Parathyroid adenoma (tissue), 2 donors: ENCODE measurements at regions not wholly inside any gene's neighbourhood (a gene's known extent, or its start where the extent isn't known, plus 50 kb on each side); places are given as distances from the start of the nearest gene placed in this dataset.

ENCODE experiments used
- H2AFZ ChIP-seq: fragments of 300-600 bp; sonication (generic); one replicate; pipeline ENCODE4 v1.7.0; 2017; ENCODE audit warnings: antibody characterized with exemption, mild to moderate bottlenecking
- H3K27ac ChIP-seq: fragments of 300-600 bp; sonication (generic); one replicate; pipeline ENCODE4 v1.7.0; 2017
- H3K27me3 ChIP-seq: fragments of 300-600 bp; sonication (generic); one replicate; pipeline ENCODE4 v1.7.0; 2017; ENCODE audit warnings: low read length; ENCODE audit not compliant: control insufficient read depth, insufficient read depth
- H3K36me3 ChIP-seq: fragments of 300-600 bp; sonication (generic); one replicate; pipeline ENCODE4 v1.7.0; 2017; ENCODE audit warnings: low read length; ENCODE audit not compliant: control insufficient read depth, insufficient read depth
- H3K4me1 ChIP-seq: fragments of 300-600 bp; sonication (generic); one replicate; pipeline ENCODE4 v1.7.0; 2017; ENCODE audit warnings: control low read depth
- H3K4me2 ChIP-seq: fragments of 300-600 bp; sonication (generic); one replicate; pipeline ENCODE4 v1.7.0; 2017; ENCODE audit warnings: low read length
- H3K4me3 ChIP-seq: fragments of 300-600 bp; sonication (generic); one replicate; pipeline ENCODE4 v1.7.0; 2017; ENCODE audit warnings: low read depth, low read length
- H3K79me2 ChIP-seq: fragments of 300-600 bp; sonication (generic); one replicate; pipeline ENCODE4 v1.7.0; 2017; ENCODE audit warnings: control low read depth
- H3K9ac ChIP-seq: fragments of 300-600 bp; sonication (generic); one replicate; pipeline ENCODE4 v1.7.0; 2017; ENCODE audit warnings: mild to moderate bottlenecking
- H3K9me3 ChIP-seq: fragments of 300-600 bp; sonication (generic); one replicate; pipeline ENCODE4 v1.7.0; 2017; ENCODE audit warnings: low read length; ENCODE audit not compliant: control insufficient read depth
- CTCF ChIP-seq: fragments of 300-600 bp; sonication (generic); IDR thresholded peaks from one replicate; pipeline ENCODE4 v1.7.0; 2017; ENCODE audit warnings: antibody characterized with exemption, mild to moderate bottlenecking
- donor health status: primary hyperparathyroidism.

GRCh38 chrX:45907786-45908185 lies 637.4 kb downstream of the ZNF674 start:
- Histone ChIP-seq H3K9ac (no peak overlapping the region), H3K27me3 (no peaks in the 10 kb centered on the region), H3K9me3 (no peaks in the 10 kb centered on the region), H3K4me3 (no peak overlapping the region), H3K79me2 (no peaks in the 10 kb centered on the region), H3K27ac (no peak overlapping the region), H3K4me2 (no peak overlapping the region), H2AFZ (no peak overlapping the region), H3K4me1 (no peaks in the 10 kb centered on the region), H3K36me3 (no peaks in the 10 kb centered on the region)
- no peak for TF ChIP-seq CTCF

- Histone ChIP-seq H3K4me3 (no peak overlapping the region), H2AFZ (no peak overlapping the region), H3K79me2 (no peaks in the 10 kb centered on the region), H3K9me3 (no peaks in the 10 kb centered on the region), H3K4me1 (no peaks in the 10 kb centered on the region), H3K4me2 (no peak overlapping the region), H3K27ac (no peak overlapping the region), H3K9ac (no peak overlapping the region), H3K36me3 (no peaks in the 10 kb centered on the region), H3K27me3 (no peaks in the 10 kb centered on the region)
- no peak for TF ChIP-seq CTCF
These were observed 641.4 kb downstream of the ZNF674 start for GRCh38 chrX:45903781-45904201.

GRCh38 chrX:45900766-45901615 lies 644.2 kb downstream of the ZNF674 start:
- no peaks in the 10 kb centered on the region for H3K4me1 ChIP-seq
- H3K27me3 ChIP-seq, result no peaks in the 10 kb centered on the region
- TF ChIP-seq CTCF, result no peak
- H3K27ac ChIP-seq, result no peak overlapping the region
- no peaks in the 10 kb centered on the region for H3K36me3 ChIP-seq
- H2AFZ ChIP-seq, result no peak overlapping the region
- H3K9me3 ChIP-seq, result no peaks in the 10 kb centered on the region
- H3K4me2 ChIP-seq, result no peak overlapping the region
- H3K9ac ChIP-seq, result no peak overlapping the region
- H3K4me3 ChIP-seq, result no peak overlapping the region
- no peaks in the 10 kb centered on the region for H3K79me2 ChIP-seq

- Histone ChIP-seq H3K4me3 (no peak overlapping the region), H3K4me2 (no peak overlapping the region), H3K9me3 (no peaks in the 10 kb centered on the region), H3K79me2 (no peaks in the 10 kb centered on the region), H3K27ac (no peak overlapping the region), H3K36me3 (no peaks in the 10 kb centered on the region), H3K9ac (no peak overlapping the region), H3K27me3 (no peaks in the 10 kb centered on the region), H3K4me1 (no peaks in the 10 kb centered on the region), H2AFZ (no peak overlapping the region)
- no peak for TF ChIP-seq CTCF
These were observed 650.2 kb downstream of the ZNF674 start for GRCh38 chrX:45894864-45895645.
